ENCODE measurements at regions not wholly inside any gene's neighbourhood (a gene's known extent, or its start where the extent isn't known, plus 50 kb on each side); places are given as distances from the start of the nearest gene placed in this dataset.
"Not testable (repeated sequence)": the region's sequence is repeated elsewhere in the genome, so short reads cannot be mapped to it uniquely, and the experiment has no call there.

DNA sequence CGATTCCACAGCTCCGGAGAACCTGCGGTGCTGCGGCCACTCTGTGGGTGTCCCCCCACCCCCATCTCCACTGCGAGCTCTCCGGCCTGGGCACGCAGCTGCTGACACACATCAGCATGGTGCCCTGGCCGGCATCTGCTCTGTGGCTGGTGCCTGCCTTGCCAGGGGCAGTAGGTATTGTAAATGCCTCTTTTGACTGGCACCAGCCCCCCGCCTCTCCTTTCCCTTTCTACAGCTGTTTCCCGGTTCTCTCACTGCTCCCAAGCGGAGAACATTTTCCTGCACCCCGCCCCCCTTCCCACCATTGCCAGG is 357.1 kb upstream of the ZNF32 start:
- no peak overlapping the region for H3K4me3 ChIP-seq (ENCODE audit: low read length)
- no peak for TF ChIP-seq CTCF (IDR thresholded peaks at IDR 0.05; ENCODE audit: insufficient read depth, low read depth, low read length, missing control alignments)
- DNase-seq (ENCODE audit: low read depth), result no peak

GRCh38 chr10:44004913-44005787 is 356.5 kb upstream of the ZNF32 start:
- no peak overlapping the region for H3K4me3 ChIP-seq (ENCODE audit: low read length)
- TF ChIP-seq CTCF (IDR thresholded peaks at IDR 0.05; ENCODE audit: insufficient read depth, low read depth, low read length, missing control alignments), result no peak
- no peak for DNase-seq (ENCODE audit: low read depth)

GRCh38 chr10:43998021-43998809 is 349.5 kb upstream of the ZNF32 start:
- DNase-seq (ENCODE audit: low read depth), result no peak
- H3K4me3 ChIP-seq (ENCODE audit: low read length), result no peak overlapping the region

DNA sequence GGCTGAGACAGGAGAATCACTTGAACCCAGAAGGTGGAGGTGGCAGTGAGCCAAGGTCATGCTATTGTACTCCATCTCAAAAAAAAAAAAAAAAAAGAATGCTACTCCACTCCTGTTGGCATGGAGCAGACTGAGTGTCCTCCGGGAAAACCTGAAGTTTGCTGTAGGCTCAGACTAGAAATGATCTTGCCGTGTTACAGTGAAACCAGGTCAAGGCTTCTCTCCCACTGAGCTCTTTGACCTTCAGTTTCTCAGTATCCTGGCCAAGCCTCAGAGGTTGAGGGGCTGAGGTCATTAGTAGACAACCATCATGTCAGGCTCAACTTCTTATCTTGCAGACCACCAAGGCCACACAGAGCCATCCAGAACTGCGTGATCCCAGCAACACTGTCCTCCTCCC is 348.6 kb upstream of the ZNF32 start:
- TF ChIP-seq CTCF (IDR thresholded peaks at IDR 0.05; ENCODE audit: insufficient read depth, low read depth, low read length, missing control alignments), result no peak
- H3K4me3 ChIP-seq (ENCODE audit: low read length), result no peak overlapping the region
- no peak for DNase-seq (ENCODE audit: low read depth)

More at GRCh38 chr10:43998021-43998809, 349.5 kb upstream of the ZNF32 start:
- no peak for TF ChIP-seq CTCF (IDR thresholded peaks at IDR 0.05; ENCODE audit: insufficient read depth, low read depth, low read length, missing control alignments)

DNA sequence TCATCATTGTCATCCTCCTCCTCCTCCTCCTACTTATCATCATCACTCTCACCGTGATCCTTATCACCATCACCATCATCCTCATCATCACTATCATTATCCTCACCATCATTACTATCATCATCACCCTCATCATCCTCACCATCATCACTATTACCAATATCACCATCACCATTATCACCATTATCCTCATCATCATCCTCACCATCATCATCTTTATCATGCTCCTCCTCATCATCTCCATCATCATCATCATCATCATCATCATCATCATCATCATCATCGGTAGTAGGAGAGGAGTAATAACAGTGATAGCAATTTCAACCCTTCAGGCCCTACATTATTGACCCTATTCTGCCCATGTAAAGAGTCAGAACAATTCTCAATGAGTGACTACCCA is 345.9 kb upstream of the ZNF32 start:
- TF ChIP-seq CTCF (IDR thresholded peaks at IDR 0.05; ENCODE audit: insufficient read depth, low read depth, low read length, missing control alignments), result no peak
- no peak overlapping the region for H3K4me3 ChIP-seq (ENCODE audit: low read length)
- no peak for DNase-seq (ENCODE audit: low read depth)

DNA sequence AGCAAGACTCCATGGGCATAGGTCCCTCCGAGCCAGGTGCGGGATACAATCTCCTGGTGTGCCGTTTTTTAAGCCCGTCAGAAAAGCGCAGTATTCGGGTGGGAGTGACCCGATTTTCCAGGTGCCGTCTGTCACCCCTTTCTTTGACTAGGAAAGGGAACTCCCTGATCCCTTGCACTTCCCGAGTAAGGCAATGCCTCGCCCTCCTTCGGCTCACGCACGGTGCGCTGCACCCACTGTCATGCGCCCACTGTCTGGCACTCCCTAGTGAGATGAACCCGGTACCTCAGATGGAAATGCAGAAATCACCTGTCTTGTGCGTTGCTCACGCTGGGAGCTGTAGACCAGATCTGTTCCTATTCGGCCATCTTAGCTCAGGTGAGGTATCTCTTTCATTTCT is 344.1 kb upstream of the ZNF32 start:
- DNase-seq (ENCODE audit: low read depth); H3K4me3 ChIP-seq (ENCODE audit: low read length): not testable (repeated sequence)

GRCh38 chr10:43986374-43986773 is 337.7 kb upstream of the ZNF32 start:
- no peak for TF ChIP-seq CTCF (IDR thresholded peaks at IDR 0.05; ENCODE audit: insufficient read depth, low read depth, low read length, missing control alignments)
- no peak overlapping the region for H3K4me3 ChIP-seq (ENCODE audit: low read length)
- DNase-seq (ENCODE audit: low read depth), result no peak

Measured in epithelial cell of esophagus (primary cell).